Inferior parietal cortex (tissue), 1 donor: ENCODE measurements at regions not wholly inside any gene's neighbourhood (a gene's known extent, or its start where the extent isn't known, plus 50 kb on each side); places are given as distances from the start of the nearest gene placed in this dataset.
A peak's percentile ranks its signal among the peaks of the same experiment; 100 is the strongest.

Source experiments
- DNase-seq: peaks from one replicate; pipeline ENCODE4 v3.0.0-alpha.2; 2016; ENCODE audit errors: extremely low spot score

DNA sequence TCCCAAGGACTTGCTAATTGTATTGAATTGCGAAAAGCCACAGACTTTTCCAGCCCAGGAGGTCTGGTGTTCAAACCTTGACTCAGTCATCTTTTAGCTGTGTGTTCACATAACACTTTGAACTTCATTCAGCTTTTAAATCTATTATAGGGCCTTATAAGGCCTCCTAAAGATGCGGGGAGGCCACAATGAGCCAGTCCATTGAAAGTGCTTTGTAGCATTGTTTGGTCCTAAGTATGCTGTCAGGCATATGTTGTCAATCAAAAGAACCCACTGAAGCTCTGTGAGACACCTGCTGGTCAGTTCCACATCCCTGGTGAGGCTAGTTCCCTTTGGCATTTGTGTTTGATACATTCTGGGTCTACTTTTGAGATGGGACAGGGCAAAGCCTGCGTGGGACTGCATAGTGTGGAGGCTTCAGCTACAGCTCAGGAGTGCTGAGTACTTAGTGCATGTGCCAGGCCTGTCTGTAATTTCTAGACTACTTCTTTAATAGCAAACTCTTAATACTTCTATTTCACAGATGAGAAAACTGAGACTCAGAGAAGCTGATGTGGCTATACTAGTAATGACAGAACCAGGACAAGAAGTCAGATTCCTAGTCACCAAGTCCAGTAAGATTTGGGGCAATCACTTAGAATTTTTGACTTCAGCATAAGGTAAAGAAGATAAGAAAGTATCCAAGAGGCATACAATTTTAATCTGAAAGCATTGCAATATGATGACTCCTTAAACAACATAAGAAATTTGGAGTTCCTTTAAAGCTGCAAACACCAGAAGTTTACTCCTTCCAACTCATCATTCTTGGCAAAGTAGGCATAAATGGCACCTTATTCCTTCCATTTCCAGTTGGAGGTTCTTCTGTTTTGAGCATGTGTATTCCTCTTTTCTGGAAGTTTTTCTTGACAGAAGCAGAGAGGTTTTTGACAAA is 213.0 kb downstream of the PDCD6IP start:
- DNase-seq: no peak

GRCh38 chr3:34012102-34012461 is 213.7 kb downstream of the PDCD6IP start:
- DNase-seq: no peak

DNA sequence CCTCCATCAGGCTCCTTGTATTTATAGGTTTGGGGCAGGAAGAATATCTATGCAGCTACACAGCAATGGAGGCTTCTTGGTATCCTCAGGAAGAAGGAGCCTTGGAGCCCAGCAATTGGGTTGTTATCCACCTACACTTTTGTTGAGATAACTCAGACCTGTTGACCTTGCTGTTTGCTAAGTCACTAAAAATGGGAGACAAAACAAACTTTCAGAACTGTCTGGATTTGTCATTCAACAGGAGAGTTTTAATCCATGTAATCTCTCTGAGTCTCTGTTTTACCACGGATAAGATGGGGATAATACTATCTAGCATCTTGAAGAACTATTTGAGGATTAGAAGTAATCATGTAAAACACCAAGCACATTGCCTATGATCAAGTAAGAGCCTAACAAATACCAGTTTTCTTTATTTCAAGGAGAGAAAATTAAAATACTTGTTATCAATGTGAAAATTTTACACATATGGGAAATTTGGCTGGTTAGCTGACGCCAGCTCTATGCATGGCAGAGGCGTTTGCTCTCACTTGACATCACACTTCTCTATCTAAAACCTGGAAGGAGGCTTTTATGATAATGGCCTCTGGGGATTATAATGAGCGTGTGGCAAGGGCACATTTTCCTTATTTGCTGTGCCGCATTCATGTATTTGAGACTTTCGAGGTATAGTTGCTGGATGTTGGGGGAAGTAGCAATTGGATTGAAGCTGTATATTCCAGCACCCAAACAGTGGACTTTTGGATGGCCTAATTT is 215.6 kb downstream of the PDCD6IP start:
- DNase-seq: peak; percentile 22

- no peak for DNase-seq
Measured at GRCh38 chr3:34015204-34016142, 217.0 kb downstream of the PDCD6IP start.

DNA sequence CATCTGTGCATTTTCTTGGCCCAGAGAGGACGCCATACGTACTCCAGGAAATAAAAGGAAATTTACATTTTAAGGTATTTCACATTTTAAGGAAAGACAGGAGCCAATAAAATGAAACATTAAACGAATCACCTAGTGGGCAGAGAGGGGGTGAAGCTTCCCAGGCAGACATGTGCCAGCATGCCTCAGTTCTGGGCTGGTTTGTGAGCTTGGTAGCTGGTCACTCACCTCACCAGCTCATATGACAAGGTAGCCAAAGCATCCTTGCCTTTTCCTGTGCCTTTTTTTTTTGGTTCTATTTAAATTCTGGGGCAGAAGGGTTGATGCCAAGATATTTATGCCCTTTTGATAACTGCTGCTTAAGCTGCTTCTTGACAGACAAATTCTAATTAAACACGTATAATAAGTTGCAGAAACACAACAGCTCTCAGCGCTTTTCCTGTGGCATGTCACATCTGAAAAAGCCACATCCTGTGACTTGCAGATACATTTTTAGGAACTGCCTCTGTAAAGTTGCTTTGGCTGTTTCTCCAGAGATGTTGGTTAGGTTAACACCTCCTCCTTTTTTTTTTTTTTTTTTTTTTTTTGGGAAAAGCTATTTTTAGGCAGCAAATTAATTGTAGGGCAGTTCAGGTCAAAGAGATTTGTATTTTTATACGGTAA is 218.6 kb downstream of the PDCD6IP start:
- no peak for DNase-seq

DNA sequence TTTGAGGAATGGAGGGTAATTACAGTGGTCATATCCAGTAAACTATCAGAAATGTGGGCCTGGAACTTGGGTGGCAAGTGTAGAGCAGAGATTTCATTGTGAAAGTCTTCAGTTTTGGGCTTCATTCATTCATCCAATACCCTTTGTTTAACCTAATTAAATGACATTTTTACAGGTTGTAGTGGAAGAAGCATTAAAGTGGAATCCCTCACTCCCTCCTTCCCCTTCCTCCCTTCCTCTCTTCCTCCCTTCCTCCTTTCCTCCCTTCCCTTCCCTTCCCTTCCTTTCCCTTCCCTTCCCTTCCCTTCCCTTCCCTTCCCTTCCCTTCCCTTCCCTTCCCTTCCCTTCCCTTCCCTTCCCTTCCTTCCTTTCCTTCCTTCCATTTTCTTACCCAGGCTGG is 219.3 kb downstream of the PDCD6IP start:
- no peak for DNase-seq

GRCh38 chr3:34019158-34019557 is 220.7 kb downstream of the PDCD6IP start:
- DNase-seq: no peak

DNA sequence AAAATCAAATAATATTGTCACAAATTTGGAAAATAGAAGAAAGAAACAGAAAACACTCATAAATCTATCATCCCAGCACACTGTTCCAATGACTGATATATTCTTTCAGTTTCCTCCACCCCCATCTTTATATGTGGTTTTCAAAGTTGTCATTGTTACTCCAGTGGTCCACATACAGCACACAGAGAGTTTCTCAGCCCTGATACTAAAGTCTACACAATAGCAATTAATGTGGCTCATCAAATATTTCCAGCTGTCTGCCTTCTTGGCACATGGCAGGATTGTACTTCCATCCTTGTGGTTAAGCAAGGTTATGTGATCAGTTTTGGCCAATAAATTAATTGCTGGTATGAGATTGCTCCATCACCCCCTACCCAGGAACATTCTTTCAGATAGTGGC is 221.7 kb downstream of the PDCD6IP start:
- DNase-seq: no peak

- no peak for DNase-seq
Measured at GRCh38 chr3:34020726-34021680, 222.6 kb downstream of the PDCD6IP start.

DNA sequence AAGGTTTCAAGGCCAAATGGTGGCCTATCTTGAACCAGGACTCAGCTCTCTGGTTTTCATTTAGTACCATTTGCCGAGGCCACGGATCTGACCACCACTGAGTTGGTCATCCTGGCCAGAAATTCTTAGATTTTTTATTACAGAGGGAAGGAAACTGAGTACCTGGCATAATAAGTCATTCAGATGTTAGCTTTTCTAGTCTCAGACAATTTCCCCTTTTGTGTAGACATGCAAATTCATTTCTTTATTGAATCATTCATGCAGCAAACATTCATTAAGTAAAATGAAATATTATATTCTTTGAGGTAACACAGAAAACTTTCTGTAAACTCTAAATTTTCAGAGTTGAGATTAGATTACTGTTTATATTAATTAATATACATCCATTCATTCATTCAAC is 223.7 kb downstream of the PDCD6IP start:
- no peak for DNase-seq

DNA sequence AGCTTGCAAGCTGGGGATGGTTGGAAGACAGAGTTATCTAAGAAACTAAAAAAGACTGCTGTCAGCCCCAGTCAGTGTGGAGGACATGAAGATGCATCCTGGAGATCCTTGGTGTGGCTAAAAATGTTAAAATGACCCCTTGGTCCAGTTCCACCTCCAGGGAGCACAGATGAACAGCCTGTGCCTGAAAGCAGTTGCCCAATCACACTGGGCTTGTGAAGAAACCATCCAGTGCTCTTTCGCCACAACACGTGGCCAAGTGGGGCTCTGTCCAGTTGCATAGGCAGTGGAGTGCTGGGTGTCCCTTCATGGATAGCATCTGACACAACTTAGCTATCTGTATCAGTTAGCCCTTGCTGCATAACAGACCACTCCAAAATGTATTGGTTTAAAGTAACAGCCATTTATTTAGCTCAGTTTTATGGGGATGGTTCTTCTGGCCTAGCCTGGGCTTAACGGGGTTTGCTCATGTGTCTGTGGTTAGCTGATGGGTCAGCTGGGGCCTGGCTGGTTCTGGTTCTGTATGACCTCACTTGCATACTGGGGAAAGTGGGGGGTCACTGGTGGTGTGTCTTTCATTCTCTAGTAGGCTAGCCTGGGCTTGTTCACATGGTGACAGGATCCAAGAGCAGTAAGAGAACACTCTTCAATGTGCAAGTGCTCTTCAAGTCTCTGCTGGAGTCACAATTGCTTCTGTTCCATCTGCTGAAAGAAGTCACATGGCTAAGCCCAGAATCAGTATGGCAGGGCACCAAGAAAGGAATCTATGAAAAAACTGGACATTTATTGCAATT is 226.2 kb downstream of the PDCD6IP start:
- no peak for DNase-seq

DNA sequence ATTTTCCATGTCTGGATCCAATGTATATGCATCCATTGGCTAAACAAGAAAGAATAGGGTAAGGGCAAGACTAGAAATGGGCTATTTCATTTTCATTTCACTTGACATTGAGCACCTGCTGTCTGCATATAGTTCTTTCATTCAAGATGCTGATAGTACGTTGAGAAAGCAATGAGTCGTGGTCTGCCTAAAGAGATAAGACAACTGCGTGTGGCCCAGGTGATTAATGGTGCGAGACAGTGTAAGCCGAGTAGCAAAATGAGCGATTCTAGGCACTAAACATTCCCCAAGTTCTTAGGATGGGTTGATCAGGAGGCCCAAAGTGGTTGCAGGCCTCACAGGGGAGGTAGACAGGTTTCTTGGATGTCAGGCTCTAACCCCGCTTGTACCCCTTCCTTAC is 235.4 kb downstream of the PDCD6IP start:
- DNase-seq: no peak

- DNase-seq: no peak
Measured at GRCh38 chr3:34034840-34035239, 236.4 kb downstream of the PDCD6IP start.

DNA sequence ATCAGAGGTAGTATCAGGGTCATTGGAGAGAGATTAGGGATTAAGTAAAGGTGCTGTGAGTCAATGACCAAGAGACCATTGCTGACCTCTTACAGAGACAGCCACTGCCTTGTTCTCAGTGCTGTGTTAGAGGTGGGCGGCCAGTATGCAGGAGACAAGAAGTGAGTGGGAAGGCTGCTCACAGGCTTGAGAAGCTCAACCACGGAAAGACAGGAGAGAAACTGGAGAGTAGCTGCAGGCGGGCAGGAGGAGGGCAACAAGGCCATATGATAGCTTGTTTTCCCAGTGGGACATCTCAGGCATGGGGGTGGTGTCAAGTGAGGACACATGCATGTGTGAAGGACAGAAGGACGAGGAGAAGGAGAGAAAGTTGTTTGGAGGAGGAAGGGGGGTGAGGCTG is 237.3 kb downstream of the PDCD6IP start:
- no peak for DNase-seq

GRCh38 chr3:34037260-34037659 is 238.8 kb downstream of the PDCD6IP start:
- no peak for DNase-seq

DNA sequence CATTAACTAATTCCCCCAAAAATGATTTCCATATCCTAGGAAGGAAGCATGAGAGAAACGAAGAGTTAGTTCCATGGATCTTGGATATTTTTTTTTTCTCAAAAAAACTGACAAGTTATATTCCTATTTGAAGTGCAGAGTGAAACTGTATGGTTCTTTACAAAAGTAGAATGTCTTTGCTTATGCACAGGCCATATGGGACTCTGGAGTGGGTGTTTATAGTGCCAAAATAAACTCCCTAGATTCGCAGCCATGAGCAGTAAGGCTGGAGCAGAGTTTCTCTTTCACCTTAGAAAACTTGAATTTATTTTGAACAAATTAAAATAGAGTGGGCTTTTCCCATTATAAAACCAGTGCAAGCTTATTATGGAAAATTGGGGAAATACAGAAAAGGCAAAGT is 239.7 kb downstream of the PDCD6IP start:
- peak; percentile 50 for DNase-seq

DNA sequence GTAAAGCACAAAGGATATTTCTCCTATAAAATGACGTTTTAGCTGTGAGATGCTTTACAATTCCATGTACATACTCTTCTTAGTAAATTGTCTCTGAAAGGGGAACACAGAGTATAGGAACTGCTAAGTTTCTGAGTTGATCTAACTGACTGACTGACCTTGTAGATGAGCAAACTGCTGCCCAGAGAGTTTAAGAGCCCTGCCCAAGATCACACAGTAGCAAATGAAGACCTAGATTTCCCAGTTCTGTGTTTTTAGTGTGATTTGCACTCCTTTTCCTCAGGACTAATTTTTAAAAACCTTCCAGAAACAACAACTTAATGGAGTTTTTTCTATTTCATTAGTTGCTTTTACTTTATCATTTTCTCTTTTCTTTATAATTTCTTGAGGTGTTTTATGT is 247.7 kb downstream of the PDCD6IP start:
- no peak for DNase-seq

GRCh38 chr3:34053626-34054025 is 255.2 kb downstream of the PDCD6IP start:
- peak; percentile 65 for DNase-seq

- no peak for DNase-seq
Measured at GRCh38 chr3:34056181-34056910, 257.9 kb downstream of the PDCD6IP start.
